ENCODE measurements at regions not wholly inside any gene's neighbourhood (a gene's known extent, or its start where the extent isn't known, plus 50 kb on each side); places are given as distances from the start of the nearest gene placed in this dataset.

DNA sequence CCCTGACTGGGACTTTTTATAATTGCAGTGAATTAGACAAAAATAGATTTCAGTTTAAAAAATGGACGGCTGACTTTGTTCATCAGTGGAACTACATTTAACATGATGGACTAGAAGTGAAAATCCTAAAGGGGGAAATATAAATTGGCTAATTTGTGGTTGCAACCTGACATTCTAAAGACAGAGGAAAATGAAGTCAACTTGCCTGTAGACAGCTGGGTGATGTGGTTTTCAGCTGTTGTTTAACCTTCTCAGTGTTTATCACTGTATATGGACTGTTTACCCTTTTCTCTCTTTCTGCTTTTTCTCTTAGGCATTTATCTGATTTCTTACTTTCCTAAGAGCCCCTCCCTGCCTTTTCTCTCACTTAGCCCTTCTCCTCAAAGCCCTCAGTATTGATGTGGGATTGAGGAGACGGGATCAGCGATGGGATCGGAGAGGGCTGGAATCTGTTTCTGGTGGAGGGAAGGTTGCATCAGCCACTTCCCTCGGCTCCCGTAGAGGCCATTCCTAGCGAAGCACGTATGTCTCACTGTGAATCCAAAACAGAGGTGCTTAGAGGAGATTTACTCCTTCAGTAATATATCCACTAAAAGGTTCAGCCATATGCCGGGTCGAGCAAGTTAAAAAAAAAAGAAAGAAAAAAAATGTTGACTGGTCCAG lies 109.0 kb upstream of the KLF6 start:
- TF ChIP-seq POLR2A (IDR thresholded peaks at IDR 0.05; ENCODE audit: low read depth, low read length) (no peak), POLR2AphosphoS5 (IDR thresholded peaks at IDR 0.05; ENCODE audit: low read depth, low read length) (no peak), TAF1 (IDR thresholded peaks at IDR 0.05; ENCODE audit: borderline replicate concordance, low read depth, low read length) (no peak)

Measured in GM12892 (cell line).